Glomerular endothelial cell (primary cell): ENCODE measurements at regions not wholly inside any gene's neighbourhood (a gene's known extent, or its start where the extent isn't known, plus 50 kb on each side); places are given as distances from the start of the nearest gene placed in this dataset.

Experiments
- DNase-seq: peaks from one replicate; pipeline ENCODE4 v3.0.0-alpha.2; 2011; ENCODE audit warnings: low read depth, low spot score; ENCODE audit errors: extremely low read depth

DNA sequence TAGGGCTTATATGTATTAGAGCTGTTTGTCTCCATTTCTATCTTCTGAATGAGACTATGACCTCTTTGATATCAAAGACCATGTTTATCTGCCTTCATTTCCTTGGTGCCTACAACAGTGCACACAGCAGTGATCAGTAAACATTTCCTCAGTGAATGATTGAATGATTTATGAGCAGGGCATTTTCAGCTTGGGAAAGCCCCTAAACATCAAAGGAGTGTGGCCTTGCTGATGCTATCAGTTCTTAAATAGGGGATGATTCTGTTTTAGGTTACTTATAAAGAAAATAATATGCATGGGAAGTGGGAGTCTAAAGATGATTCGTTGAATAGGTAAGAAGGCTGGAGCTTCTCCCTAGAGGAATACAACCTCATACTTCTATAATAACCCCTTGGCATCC is 425.3 kb downstream of the ZNF521 start:
- DNase-seq: no peak

DNA sequence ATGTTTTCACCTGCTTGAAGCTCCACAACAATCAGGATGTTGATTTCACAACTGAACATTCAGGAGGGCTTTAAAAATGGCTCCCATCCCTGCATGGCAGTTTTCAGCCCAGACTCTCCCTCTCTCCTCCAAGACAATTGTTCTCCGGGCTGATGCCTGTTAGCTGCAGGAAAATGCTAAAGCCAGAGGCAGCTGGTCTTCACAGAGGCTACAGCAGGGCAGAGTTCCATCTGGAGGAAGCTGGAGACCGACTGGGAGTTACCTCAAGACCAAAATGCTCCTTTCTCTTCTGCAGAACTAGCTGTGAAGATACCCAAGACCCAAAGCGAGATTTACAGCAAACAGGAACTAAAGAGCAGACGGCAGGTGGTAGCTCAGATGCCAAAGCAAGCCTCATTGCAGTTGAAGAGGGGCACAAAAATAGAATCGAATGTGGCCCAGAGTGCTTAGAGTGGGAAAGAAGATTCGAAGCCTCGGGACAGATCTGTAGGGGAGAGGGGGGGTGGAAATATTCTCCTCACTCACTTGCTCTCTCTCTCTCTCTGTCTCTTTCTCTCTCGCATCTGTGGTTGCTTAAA is 423.6 kb downstream of the ZNF521 start:
- DNase-seq: no peak

DNA sequence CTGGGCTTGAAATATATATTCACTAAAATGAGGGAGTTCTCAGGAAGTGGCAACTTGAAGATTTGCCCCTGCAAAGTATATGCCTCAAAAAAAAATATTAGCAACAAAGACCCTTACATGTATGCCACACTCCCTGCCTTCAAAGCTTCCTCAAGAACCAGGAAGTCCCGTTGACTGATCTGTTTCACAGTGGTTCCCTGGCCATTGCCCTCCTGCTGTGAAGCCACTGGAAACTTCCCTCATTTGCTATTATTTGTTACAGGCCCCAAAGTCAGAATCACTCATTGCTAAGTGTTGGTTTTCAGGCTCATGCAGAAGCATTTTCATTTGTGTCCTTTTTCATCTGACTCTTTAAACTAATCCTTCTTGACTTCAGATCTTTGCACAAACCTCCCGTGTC is 421.5 kb downstream of the ZNF521 start:
- DNase-seq: no peak

DNA sequence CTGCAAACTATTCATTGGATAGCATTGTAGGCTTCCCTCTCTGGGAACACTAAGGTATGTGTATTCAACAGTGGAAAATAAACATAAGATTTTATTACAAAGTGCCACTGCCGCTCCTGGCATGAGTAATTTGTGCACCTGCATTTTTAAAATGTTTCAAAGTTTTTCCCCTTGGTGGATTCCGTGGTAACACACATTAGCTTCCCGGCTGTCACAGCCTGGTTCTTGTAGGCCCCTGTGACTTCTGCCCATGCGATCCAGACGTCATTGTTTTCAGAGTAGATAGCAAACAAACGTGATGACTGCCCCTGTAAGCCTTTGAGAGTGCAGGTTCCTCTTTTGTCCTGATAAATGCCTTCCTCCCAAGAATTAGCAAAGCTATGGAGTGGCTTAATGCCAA is 421.0 kb downstream of the ZNF521 start:
- DNase-seq: no peak

DNA sequence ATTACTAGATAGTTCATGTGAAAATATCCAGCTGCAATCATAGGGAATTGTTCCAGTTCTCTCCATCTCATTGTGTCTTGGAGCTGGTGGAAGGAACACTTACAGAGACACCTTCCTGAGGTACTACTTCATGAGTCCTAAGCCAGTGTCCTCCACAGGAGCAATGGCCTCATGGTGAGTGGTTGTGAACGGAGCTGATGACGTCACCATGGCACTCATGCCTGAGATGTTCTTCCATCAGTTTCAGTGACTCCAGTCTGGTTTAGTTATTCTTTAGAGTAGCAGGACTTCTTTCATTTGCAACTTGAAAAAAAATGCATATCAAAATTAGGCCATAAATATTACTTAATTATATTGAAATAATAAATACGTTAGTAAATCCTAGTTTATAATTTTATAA is 418.6 kb downstream of the ZNF521 start:
- no peak for DNase-seq

DNA sequence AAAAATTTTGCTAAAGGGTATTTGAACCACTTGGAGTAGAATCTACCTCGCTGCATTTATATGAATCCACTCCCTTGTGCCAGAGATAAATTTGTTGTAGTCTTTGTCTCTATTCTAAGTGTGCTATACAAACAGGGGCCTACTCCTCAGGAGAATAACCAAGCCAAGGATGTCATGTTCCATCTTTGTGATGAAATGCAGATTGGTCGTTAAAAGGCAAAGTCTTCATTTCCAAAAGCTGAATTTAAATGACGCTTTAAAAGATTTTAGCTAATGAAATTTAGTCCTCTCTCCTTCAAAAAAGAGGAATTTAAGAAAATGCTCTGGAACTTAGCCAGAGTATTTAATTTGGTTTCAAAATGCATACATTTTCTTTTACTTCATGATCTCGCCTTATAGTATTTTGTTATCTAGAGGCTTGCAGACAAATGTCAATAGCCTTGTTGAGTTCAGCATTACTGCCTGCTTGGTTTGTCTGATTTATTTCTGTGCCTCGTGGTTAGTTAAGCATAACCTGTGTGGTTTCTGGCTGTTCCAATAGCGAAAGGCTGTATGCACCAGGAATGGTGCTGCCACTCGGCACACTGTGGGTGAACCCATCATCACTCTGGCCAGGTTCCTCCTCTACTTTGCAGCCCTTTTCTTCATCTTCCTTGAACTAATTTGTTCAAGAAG is 417.6 kb downstream of the ZNF521 start:
- no peak for DNase-seq

DNA sequence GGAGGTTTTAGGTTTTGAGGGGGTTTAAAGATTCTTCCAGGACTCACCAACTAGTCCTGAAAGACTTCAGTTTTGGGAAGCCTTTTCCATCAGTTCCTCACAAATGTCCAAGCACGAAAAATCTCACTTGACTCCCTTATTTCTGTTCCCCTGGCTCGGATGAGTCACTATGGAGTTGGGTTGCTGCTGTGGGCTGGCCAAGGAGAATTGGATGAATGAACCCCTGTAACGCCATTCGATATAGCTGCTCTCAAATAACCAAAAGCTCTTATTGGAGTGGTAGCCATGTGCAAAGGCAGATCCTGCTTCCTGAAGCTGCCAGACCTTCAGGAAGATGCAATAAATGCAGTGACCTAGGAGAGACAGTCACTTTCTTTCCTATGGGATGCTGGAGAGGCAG is 417.0 kb downstream of the ZNF521 start:
- no peak for DNase-seq

DNA sequence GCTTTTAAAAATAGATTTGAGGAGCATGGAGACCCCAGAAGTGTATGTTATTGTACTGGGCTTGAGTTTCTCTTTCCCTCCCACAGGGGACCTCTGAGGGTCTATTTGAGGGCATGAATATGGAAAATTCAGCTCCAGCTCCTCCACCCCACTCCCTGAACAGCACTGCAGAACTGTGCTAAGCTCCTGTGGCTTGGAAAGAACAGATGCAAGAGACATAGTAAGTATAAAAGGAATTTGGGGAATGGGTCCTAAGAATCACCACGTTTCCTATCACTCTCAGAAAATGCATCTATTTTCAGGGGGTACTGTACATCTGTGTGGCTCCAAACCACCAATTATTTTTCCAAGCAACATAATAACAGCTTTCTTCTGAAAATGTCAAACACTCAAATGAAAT is 416.1 kb downstream of the ZNF521 start:
- no peak for DNase-seq

DNA sequence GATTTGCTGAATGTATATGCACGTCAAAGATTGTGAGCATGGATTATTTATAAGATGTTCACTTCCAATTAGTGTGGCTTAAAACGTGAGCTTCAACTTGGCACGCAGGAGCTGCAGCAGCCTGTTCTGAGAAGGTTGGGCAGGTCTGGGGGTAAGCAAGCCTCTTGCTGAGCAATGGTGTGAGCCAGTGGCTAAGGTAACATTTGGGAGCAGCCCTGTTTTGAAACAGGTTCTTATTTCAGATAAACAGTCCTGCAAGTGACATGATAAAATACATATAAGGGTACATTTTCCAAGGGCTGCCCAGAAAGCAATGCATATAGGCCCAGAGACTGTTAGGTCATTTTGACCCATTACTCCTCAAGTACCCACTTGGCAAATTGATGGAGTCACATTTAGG is 415.3 kb downstream of the ZNF521 start:
- no peak for DNase-seq

DNA sequence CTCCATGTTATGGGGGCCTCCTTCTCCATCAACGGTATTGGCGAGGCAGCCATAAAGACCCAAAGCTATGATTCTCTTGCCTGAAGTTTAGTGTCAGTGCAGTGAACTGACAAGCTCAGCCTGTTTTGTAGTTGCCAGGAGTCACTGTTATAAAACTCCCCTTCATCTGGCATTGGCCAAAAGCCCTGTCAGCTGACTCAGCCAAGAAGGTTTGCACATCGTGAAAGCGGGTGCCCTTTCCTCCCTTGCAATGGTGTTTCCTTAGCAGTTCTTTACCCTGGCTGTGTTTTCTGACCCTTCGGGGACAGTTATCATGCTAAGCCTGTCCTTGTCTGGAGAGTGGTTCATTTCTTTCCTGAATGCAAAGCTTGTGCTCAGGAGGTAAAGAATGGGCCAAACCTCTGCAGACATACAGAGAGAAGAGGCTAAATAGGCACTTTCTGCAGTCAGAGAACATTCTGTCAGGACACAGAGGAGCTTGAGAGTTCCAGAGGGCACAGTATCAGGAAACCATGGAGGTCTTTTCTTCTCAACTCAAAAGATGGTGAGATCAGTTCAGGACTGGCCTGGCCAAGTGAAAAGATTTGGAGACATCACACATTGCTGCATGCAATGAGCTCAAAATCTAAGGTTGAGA is 414.2 kb downstream of the ZNF521 start:
- DNase-seq: no peak

DNA sequence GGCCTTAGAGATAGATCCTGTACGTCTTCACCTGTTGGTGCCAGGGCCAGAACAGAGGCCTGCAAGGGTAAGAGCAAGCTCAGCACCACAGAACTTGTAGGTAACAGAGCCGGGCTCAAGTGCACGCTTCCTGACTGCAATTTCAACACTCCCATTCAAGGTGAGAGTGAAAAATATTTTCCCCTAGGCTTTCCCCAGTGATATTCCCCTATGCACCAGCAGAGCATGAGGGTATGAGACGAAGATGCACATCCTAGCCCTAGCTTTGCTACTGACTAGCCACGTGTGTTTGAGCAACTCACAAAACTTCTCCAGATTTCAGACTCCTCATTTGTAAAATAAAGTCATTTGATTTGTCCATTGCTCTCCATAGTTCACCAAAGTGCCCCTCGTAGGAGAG is 411.6 kb downstream of the ZNF521 start:
- no peak for DNase-seq

DNA sequence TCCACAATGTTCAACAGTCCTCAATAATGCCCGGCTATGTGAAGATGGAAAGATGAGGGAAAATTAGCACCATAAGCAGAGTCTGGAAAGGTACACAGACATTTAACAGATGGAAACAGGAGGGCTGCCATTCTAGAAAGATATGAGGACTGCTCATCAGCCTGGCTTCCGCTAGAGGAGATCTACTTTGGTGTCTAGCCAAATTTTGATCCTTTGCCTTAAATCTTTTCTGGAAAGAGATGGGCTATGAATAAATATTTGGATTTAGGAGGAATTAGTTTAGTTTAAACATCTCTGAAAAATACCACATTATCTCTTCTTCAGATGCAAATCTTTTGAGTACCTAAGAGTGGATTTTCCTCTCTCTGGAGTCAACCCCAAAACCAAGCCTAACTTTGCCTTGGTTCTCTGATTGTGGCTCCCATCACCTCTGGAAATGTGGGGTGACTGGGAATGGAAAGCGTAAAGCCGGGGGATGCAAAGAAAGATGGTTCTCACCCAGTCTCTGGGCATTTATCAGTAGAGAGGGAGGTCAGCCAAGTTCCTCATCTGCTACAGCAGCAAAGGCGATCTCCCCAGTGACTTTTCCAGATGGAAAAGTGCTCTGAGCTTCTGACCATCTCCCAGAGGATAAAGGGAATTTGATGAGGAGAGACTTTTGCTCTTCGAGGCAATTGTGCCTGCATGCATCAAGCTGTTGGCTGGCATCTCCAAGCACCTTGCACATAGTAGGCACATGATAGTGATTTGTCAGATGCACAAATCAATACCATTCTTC is 410.6 kb downstream of the ZNF521 start:
- DNase-seq: no peak

DNA sequence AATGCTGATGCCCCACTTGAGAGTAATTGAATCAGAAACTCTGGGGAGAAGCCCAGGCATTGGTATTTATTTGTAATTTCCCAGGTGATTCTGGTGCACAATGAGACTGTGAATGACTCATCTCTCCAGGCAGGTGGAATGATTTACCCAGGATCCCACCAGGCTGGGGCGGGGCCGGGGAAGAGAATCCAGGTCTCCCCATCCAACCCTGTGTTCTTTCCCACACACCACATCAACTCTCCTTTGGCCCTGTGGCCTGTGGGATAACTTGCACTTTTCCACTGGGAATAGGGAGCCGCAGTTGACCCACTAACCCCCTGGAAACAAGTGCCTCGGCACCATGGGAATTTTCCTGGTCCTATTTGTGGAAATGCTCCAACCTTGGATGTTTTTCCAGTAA is 409.8 kb downstream of the ZNF521 start:
- no peak for DNase-seq

DNA sequence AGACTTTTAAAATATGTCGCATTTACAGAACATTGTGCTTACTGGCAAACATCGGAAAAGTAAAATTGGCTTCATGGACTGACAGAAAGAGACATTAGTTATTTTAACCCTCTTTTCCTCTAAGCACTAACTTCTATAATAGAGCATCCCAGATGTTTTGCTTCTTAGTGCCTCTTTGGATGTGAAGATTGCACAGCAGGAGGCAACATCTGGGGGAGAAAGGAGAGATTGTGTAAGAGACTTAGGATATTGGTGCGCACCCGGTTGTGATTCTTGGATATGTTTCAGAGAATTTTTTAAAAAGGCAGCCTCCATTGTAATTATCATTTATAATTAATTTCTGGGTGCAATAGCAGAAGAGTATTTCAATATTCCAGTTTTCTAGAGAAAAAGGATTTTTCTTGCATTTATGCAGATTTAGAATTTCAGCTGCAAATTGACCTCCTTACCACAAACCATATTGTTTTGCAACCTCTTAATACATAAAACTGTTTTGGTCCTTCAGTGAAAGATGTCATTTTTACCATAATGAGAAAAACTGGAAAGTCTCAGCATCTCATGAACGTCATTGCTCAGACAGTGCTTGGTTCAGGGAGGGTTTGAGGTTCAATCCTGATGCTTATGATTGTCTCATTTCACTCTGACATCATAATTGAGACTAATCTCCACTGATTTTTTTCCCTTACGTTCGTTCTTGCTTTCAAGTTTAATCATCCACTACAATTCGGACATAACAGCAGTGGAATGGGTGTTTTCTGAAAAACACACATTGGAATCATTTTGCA is 404.3 kb downstream of the ZNF521 start:
- DNase-seq: no peak

DNA sequence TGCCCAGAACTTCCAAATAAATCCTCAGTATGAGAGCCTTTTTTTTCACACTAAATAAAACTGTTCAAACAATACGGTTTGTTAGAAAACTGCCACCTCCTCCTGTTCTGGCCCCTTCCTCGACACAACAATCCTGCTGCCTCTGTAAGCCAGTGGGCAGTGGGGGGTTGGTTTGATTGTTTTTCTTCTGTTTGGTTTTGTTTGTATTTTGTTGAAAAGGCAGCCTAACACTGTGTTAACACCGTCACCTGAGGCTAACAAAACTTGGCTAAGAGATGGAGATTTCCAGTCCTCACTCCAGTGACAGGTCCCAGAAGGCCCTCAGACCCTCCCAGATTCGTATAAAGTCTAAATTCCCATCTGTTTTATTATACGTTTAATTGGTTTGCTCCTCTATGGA is 402.1 kb downstream of the ZNF521 start:
- DNase-seq: no peak

DNA sequence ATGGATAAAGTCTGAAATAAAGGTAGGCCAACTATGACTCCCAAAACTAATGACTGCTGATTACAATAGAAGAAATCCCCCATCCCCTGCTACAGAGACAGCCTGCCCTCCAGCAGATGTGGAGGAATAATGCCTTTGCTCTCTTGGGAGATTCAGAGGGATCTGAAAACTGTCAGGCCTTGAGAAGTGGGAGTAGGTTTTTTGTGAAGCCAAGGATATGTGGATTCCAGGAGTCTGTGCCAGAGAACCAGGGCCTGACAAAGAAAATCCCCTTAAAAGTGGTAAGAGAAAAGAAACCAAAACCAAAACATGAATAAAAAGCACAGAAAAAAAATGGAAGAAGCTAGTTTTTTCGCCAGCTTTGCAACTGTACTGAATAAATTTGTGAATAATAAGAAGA is 397.6 kb downstream of the ZNF521 start:
- no peak for DNase-seq

DNA sequence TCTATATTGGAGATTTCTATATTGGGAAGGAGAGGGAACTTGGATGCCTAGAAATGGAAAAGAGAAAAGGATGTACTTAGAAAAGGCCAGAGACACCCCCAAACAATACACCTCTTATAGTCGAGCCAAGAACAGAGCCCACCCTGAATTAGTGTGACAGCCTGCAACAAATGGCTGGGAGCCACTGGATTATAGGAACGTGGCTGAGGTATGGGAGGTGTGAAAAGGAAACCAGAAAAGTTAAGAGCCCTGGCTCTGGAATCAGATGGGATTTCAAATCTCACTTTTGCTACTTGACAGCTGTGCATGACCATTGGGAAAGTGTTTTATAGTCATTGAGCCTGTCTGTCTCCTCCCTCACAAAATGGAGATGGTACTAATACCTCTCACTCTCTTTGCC is 394.0 kb downstream of the ZNF521 start:
- DNase-seq: no peak

DNA sequence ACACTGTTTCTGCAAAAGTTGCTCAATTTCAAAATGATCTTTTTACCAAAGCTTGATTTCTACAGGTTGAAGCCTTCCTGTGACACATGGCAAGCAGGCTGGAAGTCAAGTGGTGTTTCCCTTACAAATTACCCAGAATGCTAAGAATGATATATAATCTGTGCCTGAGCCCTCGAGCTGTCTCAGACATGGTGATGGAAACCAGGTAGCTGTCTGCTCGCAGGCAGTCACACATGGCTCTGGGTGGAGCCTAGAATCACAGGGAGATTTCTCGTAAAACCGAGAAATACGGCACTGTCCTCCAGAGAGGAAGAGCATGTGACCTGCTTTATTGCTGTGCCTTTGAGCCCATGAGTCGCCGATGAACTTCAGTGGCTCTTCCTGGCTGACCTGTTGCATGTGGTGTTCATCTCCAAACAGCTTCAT is 392.9 kb downstream of the ZNF521 start:
- no peak for DNase-seq

DNA sequence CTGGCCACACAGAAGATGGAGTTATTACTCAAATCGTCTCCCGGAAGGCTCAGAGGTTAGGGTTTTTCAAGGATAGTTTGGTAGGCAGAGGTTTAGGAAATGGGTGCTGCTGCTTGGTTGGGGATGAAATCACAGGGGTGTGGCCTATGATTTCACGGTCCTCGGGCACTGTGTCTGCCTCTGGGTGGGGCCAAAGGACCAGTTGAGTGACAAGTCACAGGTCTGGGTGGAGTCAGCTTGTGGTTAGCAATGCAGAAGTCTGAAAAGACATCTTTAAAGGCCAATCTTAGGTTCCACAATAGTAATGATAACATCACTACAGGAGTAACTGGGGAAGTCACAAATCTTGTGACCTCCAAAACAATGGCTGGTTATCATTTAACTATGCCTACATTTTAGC is 387.8 kb downstream of the ZNF521 start:
- DNase-seq: no peak

DNA sequence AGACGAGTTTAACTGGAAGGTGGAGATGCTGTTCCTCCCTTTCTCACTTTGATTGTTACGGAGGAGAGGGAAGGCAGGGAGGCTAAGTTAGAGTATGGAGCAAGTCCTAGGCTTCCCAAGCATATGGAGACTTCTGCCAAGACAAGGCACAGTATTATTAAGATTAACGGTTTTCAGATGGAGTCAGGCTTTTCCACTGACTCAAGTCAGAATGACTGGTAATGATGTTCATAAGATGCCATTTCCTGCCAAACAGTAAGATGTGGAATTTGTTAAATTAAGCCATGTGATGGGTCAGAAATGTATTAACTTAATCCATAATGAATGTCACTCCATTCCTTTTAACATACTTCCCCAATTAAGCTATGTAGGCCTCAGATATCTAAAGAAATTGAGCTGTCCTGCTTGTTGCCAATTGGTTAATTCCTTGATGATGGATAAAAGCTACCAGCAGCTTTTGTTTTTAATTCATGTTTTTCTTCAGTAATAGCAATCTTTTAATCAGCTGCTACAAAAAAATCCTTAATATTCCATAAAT is 383.7 kb downstream of the ZNF521 start:
- no peak for DNase-seq

DNA sequence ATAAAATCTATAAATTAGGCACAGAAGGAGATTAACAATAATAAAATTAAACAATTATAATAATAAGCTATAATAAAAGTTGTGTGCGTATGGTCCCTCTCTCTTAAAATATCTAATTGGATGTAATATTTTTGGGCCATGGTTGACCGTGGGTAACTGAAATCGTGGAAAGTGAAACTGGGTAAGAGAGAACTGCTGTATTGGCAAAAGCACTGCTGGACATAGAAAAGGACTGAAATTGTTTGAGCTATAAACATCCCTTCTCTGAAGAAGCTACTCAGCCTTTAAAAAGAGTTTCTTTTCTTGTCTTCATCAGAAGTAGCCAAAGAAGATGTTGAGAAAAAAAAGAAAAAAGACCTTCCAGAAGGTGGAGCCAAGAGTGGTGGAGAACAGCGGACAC is 379.4 kb downstream of the ZNF521 start:
- DNase-seq: no peak
